ENCODE measurements at regions not wholly inside any gene's neighbourhood (a gene's known extent, or its start where the extent isn't known, plus 50 kb on each side); places are given as distances from the start of the nearest gene placed in this dataset.

- Histone ChIP-seq H3K27ac (no peak overlapping the region), H3K27me3 (no peaks in the 10 kb centered on the region), H3K4me3 (replicated peaks in 1 of 3) (no peak overlapping the region), H3K36me3 (no peaks in the 10 kb centered on the region), H3K4me1 (peaks cover 0 to 3% of the 10 kb centered on the region in 2 donors), H3K9me3 (no peaks in the 10 kb centered on the region)
- TF ChIP-seq CTCF (IDR thresholded peaks at IDR 0.05) (no peak), POLR2A (IDR thresholded peaks at IDR 0.05) (no peak)
- DNase-seq = no peak
- 82% methylated on average over 2 of the region's 2 CpGs for WGBS, 2 donors
- intact Hi-C loops (cut with DNase I) = no loop called here
Measured at GRCh38 chr12:93944911-93945310, 203.5 kb upstream of the PLXNC1 start.

- no peaks in the 10 kb centered on the region for H3K27me3 ChIP-seq
- TF ChIP-seq POLR2A (IDR thresholded peaks at IDR 0.05) = no peak
- no peak for TF ChIP-seq CTCF (IDR thresholded peaks at IDR 0.05)
- no peak overlapping the region for H3K27ac ChIP-seq
- no peak for DNase-seq
- WGBS, 2 donors = 60 to 61% methylated on average over 2 of the region's 2 CpGs
- H3K9me3 ChIP-seq = no peaks in the 10 kb centered on the region
- H3K4me1 ChIP-seq = peaks cover 0 to 3% of the 10 kb centered on the region in 2 donors
- intact Hi-C loops (cut with DNase I) = no loop called here
- no peaks in the 10 kb centered on the region for H3K36me3 ChIP-seq
- no peak overlapping the region for H3K4me3 ChIP-seq (replicated peaks in 1 of 3)
Measured at GRCh38 chr12:93946542-93947150, 201.7 kb upstream of the PLXNC1 start.

- Histone ChIP-seq H3K9me3 (no peaks in the 10 kb centered on the region), H3K36me3 (no peaks in the 10 kb centered on the region), H3K27ac (no peak overlapping the region), H3K4me3 (replicated peaks in 1 of 3) (no peak overlapping the region), H3K4me1 (peaks cover 0 to 3% of the 10 kb centered on the region in 2 donors), H3K27me3 (no peaks in the 10 kb centered on the region)
- no peak for DNase-seq
- TF ChIP-seq CTCF (IDR thresholded peaks at IDR 0.05) = no peak
- no peak for TF ChIP-seq POLR2A (IDR thresholded peaks at IDR 0.05)
- intact Hi-C loops (cut with DNase I) = no loop called here
- 97% methylated on average over 3 of the region's 3 CpGs for WGBS, 2 donors
Measured at GRCh38 chr12:93947486-93947885, 200.9 kb upstream of the PLXNC1 start.

GRCh38 chr12:93950311-93950710, 198.1 kb upstream of the PLXNC1 start:
- H3K27me3 ChIP-seq = no peaks in the 10 kb centered on the region
- H3K9me3 ChIP-seq = no peaks in the 10 kb centered on the region
- intact Hi-C loops (cut with DNase I) = no loop called here
- no peak overlapping the region for H3K27ac ChIP-seq
- no peaks in the 10 kb centered on the region for H3K4me1 ChIP-seq
- H3K36me3 ChIP-seq = no peaks in the 10 kb centered on the region
- no peak for DNase-seq
- WGBS, 2 donors = 71 to 87% methylated on average over 3 of the region's 3 CpGs
- H3K4me3 ChIP-seq (replicated peaks in 1 of 3) = no peak overlapping the region
- TF ChIP-seq POLR2A (IDR thresholded peaks at IDR 0.05) (no peak), CTCF (IDR thresholded peaks at IDR 0.05) (no peak)

GRCh38 chr12:93954166-93955112, 193.9 kb upstream of the PLXNC1 start:
- Histone ChIP-seq H3K9me3 (no peaks in the 10 kb centered on the region), H3K4me3 (replicated peaks in 1 of 3) (no peak overlapping the region), H3K36me3 (no peaks in the 10 kb centered on the region), H3K27ac (no peak overlapping the region), H3K4me1 (no peaks in the 10 kb centered on the region), H3K27me3 (no peaks in the 10 kb centered on the region)
- 79 to 80% methylated on average over 9 of the region's 9 CpGs for WGBS, 2 donors
- DNase-seq = peak in 1 of 2 donors; percentile 17
- intact Hi-C loops (cut with DNase I) = no loop called here
- TF ChIP-seq CTCF (IDR thresholded peaks at IDR 0.05) = no peak
- no peak for TF ChIP-seq POLR2A (IDR thresholded peaks at IDR 0.05)

Data from thyroid gland (tissue), 4 donors.